GM18868 (cell line): ENCODE measurements at regions not wholly inside any gene's neighbourhood (a gene's known extent, or its start where the extent isn't known, plus 50 kb on each side); places are given as distances from the start of the nearest gene placed in this dataset.

Source experiments
- ATAC-seq: cut with Tn5 transposase; IDR thresholded peaks from one replicate; pipeline ENCODE4 v1.9.1; 2021; ENCODE audit warnings: mild to moderate bottlenecking, moderate library complexity; ENCODE audit not compliant: unreplicated experiment

GRCh38 chr5:13478831-13479465, 465.5 kb downstream of the DNAH5 start:
- ATAC-seq = peak; percentile 86

DNA sequence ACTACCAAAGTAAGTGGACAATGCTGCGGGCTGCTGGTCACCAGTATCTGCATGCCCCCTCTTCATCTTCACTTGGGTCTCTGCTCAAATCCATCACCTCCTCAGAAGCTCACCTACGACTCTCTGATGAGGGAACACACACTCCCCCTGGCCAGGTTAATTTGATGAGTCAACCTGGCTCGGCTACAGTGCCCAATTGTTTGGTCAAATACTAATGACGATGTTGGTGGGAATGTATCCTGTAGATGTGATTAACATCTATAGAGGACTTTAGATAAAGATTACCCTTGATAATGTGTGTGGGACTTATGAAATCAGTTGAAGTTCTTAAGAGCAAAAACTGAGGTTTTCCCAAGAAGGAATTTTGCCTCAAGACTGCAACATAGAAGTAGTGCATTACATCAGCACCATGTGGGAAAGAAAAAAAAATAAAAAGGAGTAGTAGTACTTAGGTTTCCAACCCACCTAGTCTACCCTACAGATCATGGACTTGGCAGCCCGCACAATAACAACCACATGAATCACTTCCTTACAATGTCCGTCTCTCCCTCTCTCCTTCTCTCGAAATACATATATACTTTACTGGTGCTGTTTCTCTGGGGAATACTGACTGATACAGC, 467.3 kb downstream of the DNAH5 start:
- no peak for ATAC-seq

- ATAC-seq = no peak
Measured at GRCh38 chr5:13472842-13473241, 471.6 kb downstream of the DNAH5 start.

DNA sequence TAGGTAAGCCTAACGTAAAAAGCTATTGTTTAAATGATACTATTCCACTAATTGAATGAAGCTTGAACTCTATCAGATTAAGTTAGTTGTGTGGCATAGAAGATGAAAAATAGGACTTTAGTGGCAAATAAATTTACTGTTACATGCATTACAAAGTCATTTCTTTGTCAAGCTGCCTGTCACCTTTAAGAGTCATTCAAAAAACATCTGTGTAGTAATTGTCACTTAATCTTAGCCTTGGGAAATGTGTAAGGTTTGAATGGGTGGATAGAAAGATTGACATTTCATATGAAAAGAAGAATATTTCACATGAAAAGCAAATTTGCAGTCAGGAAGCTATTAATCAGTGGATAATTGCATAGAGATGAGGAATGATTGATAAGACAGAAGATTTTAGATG, 473.5 kb downstream of the DNAH5 start:
- ATAC-seq = no peak

DNA sequence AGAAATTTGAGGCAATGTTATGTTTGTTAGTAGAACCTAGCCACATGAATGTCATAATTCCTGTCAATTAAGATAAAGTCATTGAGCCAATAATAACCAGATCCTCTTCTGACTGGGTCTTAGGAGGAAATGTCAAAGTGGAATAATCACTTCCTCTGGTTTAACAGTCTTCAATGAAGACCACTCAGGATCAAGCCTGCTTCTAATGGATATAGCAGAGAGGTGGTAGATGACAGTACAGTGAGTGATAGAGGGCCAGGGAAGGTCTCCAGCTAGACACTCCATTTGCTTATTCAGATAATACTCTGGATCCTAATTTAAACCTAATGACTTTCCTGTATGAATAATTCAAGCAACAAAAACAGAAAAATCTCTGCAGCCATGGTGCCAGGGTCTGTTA, 474.2 kb downstream of the DNAH5 start:
- ATAC-seq = no peak

- no peak for ATAC-seq
Measured at GRCh38 chr5:13464532-13465193, 479.8 kb downstream of the DNAH5 start.

- no peak for ATAC-seq
Measured at GRCh38 chr5:13460587-13460986, 483.9 kb downstream of the DNAH5 start.

GRCh38 chr5:13454050-13454449, 490.4 kb downstream of the DNAH5 start:
- ATAC-seq = no peak

DNA sequence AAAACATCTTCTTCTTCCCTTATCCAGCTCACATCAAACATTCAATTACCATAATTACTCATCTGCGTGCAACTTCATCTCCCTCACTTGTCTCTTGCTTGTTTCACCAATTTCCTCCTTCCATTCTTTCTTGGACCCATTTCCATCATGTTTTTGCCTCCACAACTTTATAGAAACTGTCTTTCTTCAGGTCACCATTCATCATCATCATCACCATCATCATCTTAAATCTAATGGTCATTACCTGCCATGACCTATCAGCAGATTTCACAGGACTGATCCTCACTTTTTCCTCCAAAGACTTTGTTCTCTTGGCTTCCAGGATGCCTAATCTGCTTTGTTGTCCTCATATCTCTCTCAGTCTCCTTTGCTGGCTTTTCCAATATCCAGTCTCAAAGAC, 495.6 kb downstream of the DNAH5 start:
- ATAC-seq = no peak

DNA sequence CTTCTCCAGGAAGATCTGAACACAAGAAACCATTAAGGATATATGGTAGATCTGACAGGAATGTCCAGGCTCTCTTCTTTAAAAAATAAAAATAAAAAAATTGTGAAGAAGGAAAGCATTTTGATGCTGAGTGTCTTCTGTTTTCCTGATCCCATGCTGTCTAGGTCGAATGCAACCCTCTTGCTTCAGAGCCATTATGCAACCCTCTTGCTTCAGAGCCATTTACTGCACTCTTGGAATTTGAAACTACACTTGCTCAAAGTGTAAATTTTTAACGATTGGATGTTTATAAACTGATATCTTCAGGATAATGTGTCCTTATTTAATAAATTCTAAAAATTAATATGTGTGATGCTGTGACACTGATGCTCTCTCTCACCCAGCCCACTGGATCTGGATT, 505.1 kb downstream of the DNAH5 start:
- no peak for ATAC-seq

- no peak for ATAC-seq
Measured at GRCh38 chr5:13427827-13428557, 516.5 kb downstream of the DNAH5 start.

DNA sequence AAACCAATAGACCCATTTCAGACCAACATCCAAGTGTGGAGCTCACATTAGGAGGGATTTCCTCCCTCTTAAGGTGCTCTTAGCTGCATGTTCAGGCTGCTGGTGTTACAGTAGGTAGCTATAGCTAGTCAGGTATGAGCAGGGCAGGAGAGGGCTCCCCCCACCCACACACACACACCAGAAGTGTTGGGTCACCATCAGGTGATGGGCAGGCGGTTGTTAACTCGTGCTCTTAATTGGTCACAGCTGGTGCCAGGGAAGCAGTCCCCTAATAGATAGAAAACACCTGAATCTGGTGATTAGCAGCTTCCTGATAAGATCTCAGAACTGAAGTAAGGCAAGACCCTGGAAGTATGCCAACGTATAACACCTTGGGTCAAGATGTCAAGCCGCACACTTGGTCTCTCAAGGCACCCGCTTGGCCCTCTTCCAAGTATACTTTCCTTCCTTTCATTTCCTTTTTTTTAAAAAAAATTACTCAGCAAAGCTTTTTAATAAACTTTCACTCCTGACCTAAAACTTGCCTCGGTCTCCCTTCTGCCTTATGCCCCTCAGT, 532.4 kb downstream of the DNAH5 start:
- ATAC-seq = peak; percentile 73

GRCh38 chr5:13408616-13409015, 535.9 kb downstream of the DNAH5 start:
- ATAC-seq = no peak

DNA sequence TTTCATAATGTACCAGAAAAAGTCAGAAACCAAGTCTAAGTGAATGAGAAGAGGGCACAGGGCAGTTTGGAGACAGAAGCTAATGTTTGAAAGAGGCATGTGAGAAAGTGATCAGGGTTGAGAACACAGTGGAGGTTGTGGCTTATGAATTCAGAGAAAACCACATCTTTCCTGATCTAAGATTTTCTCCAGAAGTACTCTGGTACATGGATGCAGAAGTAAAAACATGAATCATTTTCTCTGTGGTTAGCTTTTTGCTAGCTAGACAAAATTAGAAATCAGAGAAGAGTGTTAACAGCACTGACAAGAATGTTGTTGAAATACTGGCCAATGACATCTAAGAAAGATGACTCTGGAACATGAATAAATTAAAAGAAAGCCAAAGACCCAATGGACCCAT, 541.1 kb downstream of the DNAH5 start:
- ATAC-seq = no peak

DNA sequence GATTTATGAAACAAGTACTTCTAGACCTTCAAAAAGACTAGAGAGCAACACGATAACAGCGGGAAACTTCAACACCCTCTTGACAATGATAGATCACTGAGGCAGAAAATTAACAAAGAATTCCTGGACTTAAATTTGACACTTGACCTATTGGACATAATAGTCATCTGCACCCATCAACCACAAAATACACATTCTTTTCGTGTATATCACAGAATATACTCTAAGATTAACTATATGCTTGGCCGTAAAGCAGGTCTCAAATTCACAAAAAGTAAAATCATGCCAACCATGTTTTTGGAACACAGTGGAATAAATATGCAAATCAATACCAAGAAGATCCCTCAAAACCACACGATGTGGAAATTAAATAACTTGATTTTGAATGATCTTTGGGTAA, 559.4 kb downstream of the DNAH5 start:
- ATAC-seq = no peak

- no peak for ATAC-seq
Measured at GRCh38 chr5:13382232-13382631, 562.3 kb downstream of the DNAH5 start.

DNA sequence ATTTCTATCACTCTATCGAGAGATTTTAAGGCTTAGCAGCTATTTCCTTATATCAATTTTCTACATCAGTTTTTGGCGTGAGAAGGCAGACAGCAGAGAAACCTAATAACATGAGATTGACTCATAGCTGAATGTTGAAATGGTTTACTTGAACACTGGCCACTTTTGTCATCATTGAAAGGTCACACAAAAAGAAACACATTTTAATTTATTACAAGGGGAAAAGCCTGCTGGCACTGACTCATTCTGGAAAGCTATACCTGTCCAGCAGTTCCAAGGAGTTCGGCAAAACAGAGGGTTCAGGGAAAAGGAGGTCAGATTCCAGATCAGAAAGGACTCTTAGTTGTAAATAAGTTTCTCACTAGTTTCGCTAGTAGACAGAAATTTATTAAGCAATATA, 566.4 kb downstream of the DNAH5 start:
- ATAC-seq = no peak

GRCh38 chr5:13359344-13359743, 585.1 kb downstream of the DNAH5 start:
- no peak for ATAC-seq

GRCh38 chr5:13358342-13358741, 586.1 kb downstream of the DNAH5 start:
- no peak for ATAC-seq

GRCh38 chr5:13357929-13358328, 586.6 kb downstream of the DNAH5 start:
- ATAC-seq = no peak

- no peak for ATAC-seq
Measured at GRCh38 chr5:13356226-13356625, 588.3 kb downstream of the DNAH5 start.
